CD14-positive monocyte (primary cell): ENCODE measurements at regions not wholly inside any gene's neighbourhood (a gene's known extent, or its start where the extent isn't known, plus 50 kb on each side); places are given as distances from the start of the nearest gene placed in this dataset.

Experiments
- DNase-seq, 3 donors: peaks; one replicate each; pipeline ENCODE4 v3.0.0-alpha.2; 2011 to 2022
- H2AFZ ChIP-seq: 2 replicates; pipeline ENCODE4 v1.6.0; 2012; ENCODE audit warnings: mild to moderate bottlenecking, low read depth, low read length, inconsistent platforms; ENCODE audit not compliant: insufficient read depth, poor library complexity, severe bottlenecking
- H3K27ac ChIP-seq, 2 donors: 1 replicate in 1 of 2; 2 replicates in 1 of 2; pipeline ENCODE4 v1.5.1; 2012 to 2013; ENCODE audit warnings: low read length in 2 of 2, control low read depth in 1 of 2, inconsistent platforms in 1 of 2, low read depth in 1 of 2, mild to moderate bottlenecking in 1 of 2
- H3K27me3 ChIP-seq, 2 donors: one replicate each; pipeline versions ENCODE4 v1.6.0 to v1.6.1; 2011 to 2013; ENCODE audit warnings: low read length in 2 of 2; ENCODE audit not compliant: control insufficient read depth in 2 of 2, insufficient read depth in 2 of 2
- H3K36me3 ChIP-seq, 2 donors: replicated peaks in 1 of 2; 1 replicate in 1 of 2; 2 replicates in 1 of 2; pipeline versions ENCODE4 v1.5.1 to v1.6.1; 2012 to 2013; ENCODE audit warnings: low read length in 2 of 2, control low read depth in 1 of 2, inconsistent platforms in 1 of 2, mild to moderate bottlenecking in 1 of 2; ENCODE audit not compliant: insufficient read depth in 2 of 2, control insufficient read depth in 1 of 2
- H3K4me1 ChIP-seq, 2 donors: 1 replicate in 1 of 2; 2 replicates in 1 of 2; pipeline versions ENCODE4 v1.5.1 to v1.6.1; 2012 to 2013; ENCODE audit warnings: low read length in 2 of 2, control low read depth in 1 of 2, inconsistent platforms in 1 of 2, mild to moderate bottlenecking in 1 of 2, moderate library complexity in 1 of 2; ENCODE audit not compliant: insufficient read depth in 2 of 2, control insufficient read depth in 1 of 2
- H3K4me2 ChIP-seq: replicated peaks from 2 replicates; pipeline ENCODE3; 2012; ENCODE audit warnings: low read length, moderate library complexity, mild to moderate bottlenecking; ENCODE audit not compliant: poor library complexity, severe bottlenecking; ENCODE audit errors: extremely low read depth
- H3K4me3 ChIP-seq, 3 experiments: fragments of 200-600 bp in 1 of 3; sonication (generic) in 1 of 3; replicated peaks in 1 of 3; 1 replicate in 2 of 3; 2 replicates in 1 of 3; pipeline ENCODE4 v1.5.1; 2011 to 2013; ENCODE audit warnings: low read length in 3 of 3, mild to moderate bottlenecking in 3 of 3, control low read depth in 2 of 3, low read depth in 2 of 3, inconsistent platforms in 1 of 3, moderate library complexity in 1 of 3
- H3K79me2 ChIP-seq: 2 replicates; pipeline ENCODE4 v1.6.0; 2012; ENCODE audit warnings: mild to moderate bottlenecking, control low read depth, inconsistent platforms, low read length, moderate library complexity; ENCODE audit not compliant: insufficient read depth
- H3K9ac ChIP-seq: 2 replicates; pipeline ENCODE4 v1.6.0; 2017; ENCODE audit warnings: low read length, mild to moderate bottlenecking; ENCODE audit not compliant: insufficient read depth, poor library complexity, severe bottlenecking
- H3K9me3 ChIP-seq, 2 donors: replicated peaks in 1 of 2; 1 replicate in 1 of 2; 2 replicates in 1 of 2; pipeline versions ENCODE4 v1.5.1 to v1.6.1; 2012 to 2013; ENCODE audit warnings: low read length in 2 of 2, control low read depth in 1 of 2; ENCODE audit not compliant: control insufficient read depth in 1 of 2, insufficient read depth in 1 of 2
- H4K20me1 ChIP-seq: 2 replicates; pipeline ENCODE4 v1.6.0; 2012; ENCODE audit warnings: mild to moderate bottlenecking, low read length, control low read depth, moderate library complexity; ENCODE audit not compliant: insufficient read depth
- H3K27ac Mint-ChIP-seq, 7 donors: one replicate each; pipeline ENCODE4 v1.8.0; 2020; ENCODE audit warnings: mild to moderate bottlenecking in 7 of 7, mixed read lengths in 7 of 7, moderate library complexity in 6 of 7, inconsistent platforms in 2 of 7
- H3K27me3 Mint-ChIP-seq, 3 donors: one replicate each; pipeline ENCODE4 v1.8.0; 2021 to 2022; ENCODE audit warnings: low read depth in 3 of 3, mild to moderate bottlenecking in 3 of 3, mixed read lengths in 3 of 3, moderate library complexity in 3 of 3, inconsistent platforms in 1 of 3
- H3K36me3 Mint-ChIP-seq, 2 donors: one replicate each; pipeline ENCODE4 v1.8.0; 2020; ENCODE audit warnings: mixed read lengths in 2 of 2, inconsistent platforms in 1 of 2, mild to moderate bottlenecking in 1 of 2
- H3K4me1 Mint-ChIP-seq: one replicate; pipeline ENCODE4 v1.8.0; 2020; ENCODE audit warnings: mild to moderate bottlenecking, mixed read lengths
- H3K4me3 Mint-ChIP-seq, 2 donors: one replicate each; pipeline ENCODE4 v1.8.0; 2020; ENCODE audit warnings: mild to moderate bottlenecking in 2 of 2, mixed read lengths in 2 of 2, moderate library complexity in 1 of 2
- H3K9me3 Mint-ChIP-seq, 7 donors: one replicate each; pipeline ENCODE4 v1.8.0; 2020 to 2022; ENCODE audit warnings: mixed read lengths in 7 of 7, mild to moderate bottlenecking in 6 of 7, moderate library complexity in 6 of 7, inconsistent platforms in 2 of 7
- WGBS: methylation state at CpG from one replicate; pipeline ENCODE4 v1.1.5; 2013; ENCODE audit warnings: missing lambda C conversion rate; ENCODE audit not compliant: insufficient coverage; 5-methylcytosine and 5-hydroxymethylcytosine counted together
- intact Hi-C, 2 donors: fragments of 100-400 bp; cut with micrococcal nuclease; formaldehyde crosslinking; loops; one replicate each; pipeline versions ENCODE4 v1.15.0 to v1.15.1; 2023
- TF ChIP-seq, protein P1 (sequence below): fragments of 200-600 bp; IDR thresholded peaks from one replicate; pipeline ENCODE4 v1.8.0; 2022; ENCODE audit warnings: antibody characterized with exemption, mild to moderate bottlenecking

DNA sequence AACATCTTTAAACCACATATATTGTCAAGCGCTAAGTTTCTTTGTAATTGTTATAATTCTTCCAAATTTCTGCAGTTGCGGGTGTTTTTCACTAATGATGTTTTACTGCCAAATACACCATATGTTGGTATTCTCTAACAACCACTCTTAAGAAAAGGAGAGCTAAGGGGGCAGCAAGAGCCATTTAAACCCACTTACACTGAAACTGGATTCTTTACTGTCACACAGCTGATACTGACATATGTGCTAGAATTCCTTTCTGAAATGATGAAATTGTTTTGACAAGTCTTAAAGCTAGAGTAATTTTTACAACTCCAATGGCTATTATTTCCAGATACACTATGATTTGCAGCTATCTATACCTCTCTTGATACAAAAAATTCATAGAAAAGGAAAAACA is 483.1 kb downstream of the CDH11 start:
- intact Hi-C loops: no loop called here
- H3K27me3 Mint-ChIP-seq: no peaks in the 10 kb centered on the region
- no peak overlapping the region for H3K9ac ChIP-seq
- TF ChIP-seq, protein P1, sequence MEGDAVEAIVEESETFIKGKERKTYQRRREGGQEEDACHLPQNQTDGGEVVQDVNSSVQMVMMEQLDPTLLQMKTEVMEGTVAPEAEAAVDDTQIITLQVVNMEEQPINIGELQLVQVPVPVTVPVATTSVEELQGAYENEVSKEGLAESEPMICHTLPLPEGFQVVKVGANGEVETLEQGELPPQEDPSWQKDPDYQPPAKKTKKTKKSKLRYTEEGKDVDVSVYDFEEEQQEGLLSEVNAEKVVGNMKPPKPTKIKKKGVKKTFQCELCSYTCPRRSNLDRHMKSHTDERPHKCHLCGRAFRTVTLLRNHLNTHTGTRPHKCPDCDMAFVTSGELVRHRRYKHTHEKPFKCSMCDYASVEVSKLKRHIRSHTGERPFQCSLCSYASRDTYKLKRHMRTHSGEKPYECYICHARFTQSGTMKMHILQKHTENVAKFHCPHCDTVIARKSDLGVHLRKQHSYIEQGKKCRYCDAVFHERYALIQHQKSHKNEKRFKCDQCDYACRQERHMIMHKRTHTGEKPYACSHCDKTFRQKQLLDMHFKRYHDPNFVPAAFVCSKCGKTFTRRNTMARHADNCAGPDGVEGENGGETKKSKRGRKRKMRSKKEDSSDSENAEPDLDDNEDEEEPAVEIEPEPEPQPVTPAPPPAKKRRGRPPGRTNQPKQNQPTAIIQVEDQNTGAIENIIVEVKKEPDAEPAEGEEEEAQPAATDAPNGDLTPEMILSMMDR: no peak
- no peaks in the 10 kb centered on the region for H3K4me1 Mint-ChIP-seq
- H3K9me3 Mint-ChIP-seq: peaks cover 0 to 1% (median 0%) of the 10 kb centered on the region in 7 donors
- DNase-seq: no peak
- H3K36me3 Mint-ChIP-seq: no peaks in the 10 kb centered on the region
- no peak overlapping the region for H2AFZ ChIP-seq
- H3K27ac ChIP-seq: no peak overlapping the region
- no peaks in the 10 kb centered on the region for H3K79me2 ChIP-seq
- no peak overlapping the region for H3K27ac Mint-ChIP-seq
- no peak overlapping the region for H3K4me2 ChIP-seq
- no peaks in the 10 kb centered on the region for H4K20me1 ChIP-seq
- no peak overlapping the region for H3K4me3 Mint-ChIP-seq
- H3K9me3 ChIP-seq: no peaks in the 10 kb centered on the region
- no peaks in the 10 kb centered on the region for H3K27me3 ChIP-seq
- no peaks in the 10 kb centered on the region for H3K36me3 ChIP-seq
- no peaks in the 10 kb centered on the region for H3K4me1 ChIP-seq
- H3K4me3 ChIP-seq: no peak overlapping the region
- no CpG with 5 or more reads among the region's 2 CpGs for WGBS

DNA sequence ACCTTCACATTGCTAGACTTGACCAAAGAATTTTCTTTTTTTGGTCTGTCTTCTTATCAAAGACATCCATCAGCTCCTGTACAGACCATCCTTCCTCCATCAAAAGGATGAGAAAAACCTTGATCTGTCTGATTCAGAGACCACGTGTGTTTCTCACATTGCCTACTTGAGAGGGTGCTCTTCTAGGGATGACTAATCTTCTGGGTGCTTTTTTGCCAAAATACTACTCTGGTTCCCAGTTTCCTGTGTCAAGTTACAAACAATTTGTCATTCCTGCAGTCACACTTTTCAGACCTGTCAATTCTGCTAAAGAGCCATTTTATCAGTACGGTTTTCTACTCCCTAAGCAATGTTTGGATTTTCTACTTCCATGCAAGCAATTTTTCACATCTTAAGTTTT is 492.2 kb downstream of the CDH11 start:
- Mint-ChIP-seq H3K27me3 (no peaks in the 10 kb centered on the region), H3K4me1 (no peaks in the 10 kb centered on the region), H3K36me3 (no peaks in the 10 kb centered on the region), H3K27ac (no peak overlapping the region), H3K9me3 (peaks cover 2 to 25% (median 10%) of the 10 kb centered on the region in 7 donors), H3K4me3 (no peak overlapping the region)
- Histone ChIP-seq H3K4me2 (no peak overlapping the region), H3K79me2 (no peaks in the 10 kb centered on the region), H4K20me1 (no peaks in the 10 kb centered on the region), H3K9ac (no peak overlapping the region), H3K4me1 (no peaks in the 10 kb centered on the region), H3K9me3 (peaks cover 25 to 33% of the 10 kb centered on the region in 2 donors), H2AFZ (no peak overlapping the region), H3K27me3 (no peaks in the 10 kb centered on the region), H3K4me3 (no peak overlapping the region), H3K27ac (no peak overlapping the region), H3K36me3 (no peaks in the 10 kb centered on the region)
- intact Hi-C loops: no loop called here
- no peak for DNase-seq
- WGBS: 42% methylated on average over 2 of the region's 2 CpGs
- TF ChIP-seq, protein P1: no peak
